HEK293 (cell line): ENCODE measurements at regions not wholly inside any gene's neighbourhood (a gene's known extent, or its start where the extent isn't known, plus 50 kb on each side); places are given as distances from the start of the nearest gene placed in this dataset.

Source experiments
- CTCF ChIA-PET: fragments of 350-600 bp; formaldehyde crosslinking; extraction: SDS; loops from one replicate; lab custom pipeline; 2021; ENCODE audit warnings: antibody characterized with exemption; lab: Yijun Ruan, JAX
- POLR2A ChIA-PET: fragments of 300-600 bp; formaldehyde crosslinking; extraction: SDS; loops from one replicate; lab custom pipeline; 2020; ENCODE audit warnings: antibody characterized with exemption, inconsistent platforms; lab: Yijun Ruan, JAX
- H3K27ac ChIP-seq: fragments of 200-500 bp; sonication (Bioruptor generic); 2 replicates; pipeline ENCODE4 v1.5.1; 2014; ENCODE audit warnings: low read depth, low read length, control low read depth, inconsistent platforms; ENCODE audit errors: extremely low read depth
- H3K36me3 ChIP-seq, 2 experiments: fragments of 200-500 bp in 1 of 2; sonication (Bioruptor generic) in 1 of 2; 1 replicate in 1 of 2; 2 replicates in 1 of 2; pipeline ENCODE4 v1.5.1; 2014 to 2017; ENCODE audit warnings: inconsistent platforms in 2 of 2, low read length in 2 of 2; ENCODE audit not compliant: control insufficient read depth in 2 of 2, insufficient read depth in 1 of 2
- H3K4me1 ChIP-seq: fragments of 200-500 bp; sonication (Bioruptor generic); 2 replicates; pipeline ENCODE4 v1.5.1; 2014; ENCODE audit warnings: mild to moderate bottlenecking, low read length, inconsistent platforms; ENCODE audit not compliant: control insufficient read depth, insufficient read depth
- H3K4me3 ChIP-seq: 2 replicates; pipeline ENCODE4 v1.5.1; 2011; ENCODE audit warnings: low read depth, mild to moderate bottlenecking, control low read depth, low read length, moderate library complexity
- H3K9me3 ChIP-seq: fragments of 200-500 bp; sonication (Bioruptor generic); 2 replicates; pipeline ENCODE4 v1.5.1; 2014; ENCODE audit warnings: low read depth, low read length, inconsistent platforms; ENCODE audit not compliant: control insufficient read depth, insufficient read depth
- ATF2 ChIP-seq: fragments of 450-650 bp; formaldehyde crosslinking; IDR thresholded peaks from 2 replicates; pipeline ENCODE4 v1.5.1; 2016; ENCODE audit warnings: missing biosample characterization, missing genetic modification characterization, low read depth
- GFI1B ChIP-seq: fragments of 450-650 bp; formaldehyde crosslinking; IDR thresholded peaks from 2 replicates; pipeline ENCODE4 v1.5.1; 2016; ENCODE audit warnings: missing biosample characterization, missing genetic modification characterization
- HOXA7 ChIP-seq: sonication (generic); formaldehyde crosslinking; IDR thresholded peaks from 2 replicates; pipeline ENCODE4 v1.8.1; 2022; ENCODE audit warnings: missing genetic modification reagents, borderline replicate concordance
- KLF17 ChIP-seq: fragments of 450-650 bp; formaldehyde crosslinking; IDR thresholded peaks from 2 replicates; pipeline ENCODE4 v1.5.1; 2016; ENCODE audit warnings: missing biosample characterization, missing genetic modification characterization
- PRDM2 ChIP-seq: fragments of 450-650 bp; formaldehyde crosslinking; IDR thresholded peaks from 2 replicates; pipeline ENCODE4 v1.5.1; 2016; ENCODE audit warnings: missing biosample characterization, missing genetic modification characterization, borderline replicate concordance
- SCRT2 ChIP-seq: fragments of 450-650 bp; formaldehyde crosslinking; IDR thresholded peaks from 2 replicates; pipeline ENCODE4 v1.5.1; 2016; ENCODE audit warnings: missing biosample characterization, missing genetic modification characterization
- ZBTB8A ChIP-seq: fragments of 450-650 bp; formaldehyde crosslinking; IDR thresholded peaks from 2 replicates; pipeline ENCODE4 v1.5.1; 2016; ENCODE audit warnings: missing biosample characterization, missing genetic modification characterization
- ZFP69B ChIP-seq: fragments of 450-650 bp; formaldehyde crosslinking; IDR thresholded peaks from 2 replicates; pipeline ENCODE4 v1.5.1; 2016; ENCODE audit warnings: missing biosample characterization, missing genetic modification characterization
- ZNF10 ChIP-seq: fragments of 450-650 bp; formaldehyde crosslinking; IDR thresholded peaks from 2 replicates; pipeline ENCODE4 v1.5.1; 2017; ENCODE audit warnings: missing biosample characterization, missing genetic modification characterization
- ZNF169 ChIP-seq: fragments of 450-650 bp; formaldehyde crosslinking; IDR thresholded peaks from 2 replicates; pipeline ENCODE4 v1.5.1; 2016; ENCODE audit warnings: missing biosample characterization, missing genetic modification characterization
- ZNF391 ChIP-seq: fragments of 450-650 bp; formaldehyde crosslinking; IDR thresholded peaks from 2 replicates; pipeline ENCODE4 v1.5.1; 2016; ENCODE audit warnings: low read depth, missing biosample characterization, missing genetic modification characterization, borderline replicate concordance
- ZNF449 ChIP-seq: fragments of 450-650 bp; formaldehyde crosslinking; IDR thresholded peaks from 2 replicates; pipeline ENCODE4 v1.5.1; 2017; ENCODE audit warnings: missing biosample characterization, mild to moderate bottlenecking, missing genetic modification characterization, moderate library complexity
- ZNF488 ChIP-seq: fragments of 450-650 bp; formaldehyde crosslinking; IDR thresholded peaks from 2 replicates; pipeline ENCODE4 v1.5.1; 2016; ENCODE audit warnings: missing biosample characterization, missing genetic modification characterization
- ZNF521 ChIP-seq: fragments of 450-650 bp; formaldehyde crosslinking; IDR thresholded peaks from 2 replicates; pipeline ENCODE4 v1.5.1; 2017; ENCODE audit warnings: missing biosample characterization, mild to moderate bottlenecking, missing genetic modification characterization
- ZNF600 ChIP-seq: fragments of 450-650 bp; formaldehyde crosslinking; IDR thresholded peaks from 2 replicates; pipeline ENCODE4 v1.5.1; 2016; ENCODE audit warnings: missing biosample characterization, missing genetic modification characterization
- ZNF626 ChIP-seq: fragments of 450-650 bp; sonication (Bioruptor Pico); formaldehyde crosslinking; IDR thresholded peaks from 2 replicates; pipeline ENCODE4 v1.5.1; 2018; ENCODE audit warnings: missing biosample characterization, missing genetic modification characterization, inconsistent platforms
- ZNF639 ChIP-seq: fragments of 450-650 bp; formaldehyde crosslinking; IDR thresholded peaks from 2 replicates; pipeline ENCODE4 v1.5.1; 2016; ENCODE audit warnings: missing biosample characterization, missing genetic modification characterization
- ZXDB ChIP-seq: fragments of 450-650 bp; formaldehyde crosslinking; IDR thresholded peaks from 2 replicates; pipeline ENCODE4 v1.5.1; 2016; ENCODE audit warnings: missing biosample characterization, missing genetic modification characterization

GRCh38 chr16:73426433-73427160 lies 378.7 kb upstream of the ZFHX3 start:
- CTCF ChIA-PET, result no interaction called here
- POLR2A ChIA-PET, result no interaction called here

More at GRCh38 chr16:73426433-73427160, 378.7 kb upstream of the ZFHX3 start:
- TF ChIP-seq ZNF639 (tag by site-specific recombination), result no peak
- no peak for TF ChIP-seq KLF17
- TF ChIP-seq ZNF10, result no peak
- no peak for TF ChIP-seq ZBTB8A
- TF ChIP-seq ZNF626 (tag by site-specific recombination), result no peak
- no peak for TF ChIP-seq ATF2 (tag by site-specific recombination)
- no peak for TF ChIP-seq ZXDB (tag by site-specific recombination)
- TF ChIP-seq GFI1B (tag by site-specific recombination), result no peak
- no peak for TF ChIP-seq ZNF449 (tag by site-specific recombination)
- no peak for TF ChIP-seq ZFP69B (tag by site-specific recombination)
- TF ChIP-seq HOXA7 (CRISPR knock-in tag), result no peak
- TF ChIP-seq PRDM2, result no peak
- no peak for TF ChIP-seq ZNF169 (tag by site-specific recombination)
- no peak for TF ChIP-seq ZNF521 (tag by site-specific recombination)
- TF ChIP-seq SCRT2 (tag by site-specific recombination), result no peak
- TF ChIP-seq ZNF600 (tag by site-specific recombination), result no peak
- TF ChIP-seq ZNF391 (tag by site-specific recombination), result no peak
- TF ChIP-seq ZNF488 (tag by site-specific recombination), result no peak
- TF ChIP-seq, all 188 proteins: peak for 0
- no peak overlapping the region for H3K4me3 ChIP-seq
- H3K27ac ChIP-seq, result no peak overlapping the region
- H3K36me3 ChIP-seq, result no peaks in the 10 kb centered on the region
- H3K4me1 ChIP-seq, result no peaks in the 10 kb centered on the region
- H3K9me3 ChIP-seq, result no peaks in the 10 kb centered on the region
